HG02870 (cell line): ENCODE measurements at regions not wholly inside any gene's neighbourhood (a gene's known extent, or its start where the extent isn't known, plus 50 kb on each side); places are given as distances from the start of the nearest gene placed in this dataset.
"Not testable (repeated sequence)": the region's sequence is repeated elsewhere in the genome, so short reads cannot be mapped to it uniquely, and the experiment has no call there.

Experiments
- ATAC-seq: cut with Tn5 transposase; IDR thresholded peaks from one replicate; pipeline ENCODE4 v1.9.1; 2021; ENCODE audit warnings: mild to moderate bottlenecking, moderate library complexity; ENCODE audit not compliant: unreplicated experiment

GRCh38 chr20:47406849-47407682, 50.6 kb upstream of the ZMYND8 start:
- no peak for ATAC-seq

GRCh38 chr20:47411161-47411560, 54.7 kb upstream of the ZMYND8 start:
- ATAC-seq: no peak

- no peak for ATAC-seq
Observed at GRCh38 chr20:47412083-47412482, 55.6 kb upstream of the ZMYND8 start.

- ATAC-seq: no peak
Observed at GRCh38 chr20:47413189-47413588, 56.7 kb upstream of the ZMYND8 start.

- no peak for ATAC-seq
Observed at GRCh38 chr20:47417245-47418068, 61.0 kb upstream of the ZMYND8 start.

- ATAC-seq: no peak
Observed at GRCh38 chr20:47418069-47418757, 61.7 kb upstream of the ZMYND8 start.

- ATAC-seq: no peak
Observed at GRCh38 chr20:47419953-47420514, 63.5 kb upstream of the ZMYND8 start.

GRCh38 chr20:47421076-47421475, 64.6 kb upstream of the ZMYND8 start:
- ATAC-seq: no peak

- ATAC-seq: no peak
Observed at GRCh38 chr20:47423586-47423985, 67.1 kb upstream of the ZMYND8 start.

GRCh38 chr20:47427067-47427466, 70.6 kb upstream of the ZMYND8 start:
- ATAC-seq: no peak

GRCh38 chr20:47427746-47428145, 71.2 kb upstream of the ZMYND8 start:
- ATAC-seq: no peak

GRCh38 chr20:47428164-47428563, 71.7 kb upstream of the ZMYND8 start:
- no peak for ATAC-seq

GRCh38 chr20:47428851-47429336, 72.4 kb upstream of the ZMYND8 start:
- no peak for ATAC-seq

GRCh38 chr20:47429409-47429808, 72.3 kb upstream of the NCOA3 start:
- ATAC-seq: no peak

- no peak for ATAC-seq
Observed at GRCh38 chr20:47430862-47431588, 70.7 kb upstream of the NCOA3 start.

- ATAC-seq: no peak
Observed at GRCh38 chr20:47432834-47433210, 68.9 kb upstream of the NCOA3 start.

GRCh38 chr20:47434128-47434779, 67.4 kb upstream of the NCOA3 start:
- not testable (repeated sequence) for ATAC-seq

GRCh38 chr20:47438464-47439381, 63.0 kb upstream of the NCOA3 start:
- ATAC-seq: peak; percentile 73
